GM12892 (cell line): ENCODE measurements at regions not wholly inside any gene's neighbourhood (a gene's known extent, or its start where the extent isn't known, plus 50 kb on each side); places are given as distances from the start of the nearest gene placed in this dataset.

ENCODE experiments used
- DNase-seq: peaks from one replicate; pipeline ENCODE4 v3.0.0; 2011; ENCODE audit not compliant: insufficient read length
- FAIRE-seq: peaks from 2 replicates; lab custom pipeline; 2011; peaks lifted over from hg19 to GRCh38; lab: Jason Lieb, UNC
- POLR2A ChIP-seq: IDR thresholded peaks from 2 replicates; pipeline ENCODE4 v1.6.1; 2011; ENCODE audit warnings: low read depth, low read length, control low read depth
- POLR2AphosphoS5 ChIP-seq: IDR thresholded peaks from 2 replicates; pipeline ENCODE4 v1.6.1; 2011; ENCODE audit warnings: low read depth, low read length, control low read depth
- TAF1 ChIP-seq: IDR thresholded peaks from 2 replicates; pipeline ENCODE4 v1.6.1; 2011; ENCODE audit warnings: low read depth, mild to moderate bottlenecking, control low read depth, low read length, borderline replicate concordance

DNA sequence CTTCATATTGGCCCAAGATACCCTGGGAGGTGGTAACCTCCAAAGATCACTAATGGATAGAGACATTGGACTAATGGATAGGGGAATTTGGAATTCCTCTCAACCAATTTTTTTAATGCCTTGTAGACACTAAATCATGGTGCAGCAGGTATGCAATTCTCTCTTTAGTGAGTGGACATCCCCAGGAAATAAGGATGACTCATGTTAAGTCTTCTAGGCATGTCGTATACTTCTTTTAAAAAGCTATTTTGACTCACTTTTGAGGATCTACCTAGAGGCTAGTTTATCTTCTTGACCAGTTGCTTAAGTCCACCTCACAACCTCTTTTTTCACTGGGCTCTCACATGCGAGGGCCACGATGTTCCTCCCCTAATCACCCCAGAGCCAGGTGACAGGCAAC lies 211.6 kb upstream of the CDH12 start:
- FAIRE-seq (no peak), DNase-seq (no peak)
- TF ChIP-seq TAF1, result no peak
- no peak for TF ChIP-seq POLR2AphosphoS5
- no peak for TF ChIP-seq POLR2A

GRCh38 chr5:23053846-23054245 lies 200.7 kb upstream of the CDH12 start:
- FAIRE-seq, result no peak

GRCh38 chr5:23042226-23042625 lies 189.1 kb upstream of the CDH12 start:
- DNase-seq (no peak), FAIRE-seq (no peak)
- TF ChIP-seq POLR2A (no peak), POLR2AphosphoS5 (no peak), TAF1 (no peak)

More at GRCh38 chr5:23053846-23054245, 200.7 kb upstream of the CDH12 start:
- no peak for TF ChIP-seq POLR2AphosphoS5
- TF ChIP-seq TAF1, result no peak
- TF ChIP-seq POLR2A, result no peak
- no peak for DNase-seq

DNA sequence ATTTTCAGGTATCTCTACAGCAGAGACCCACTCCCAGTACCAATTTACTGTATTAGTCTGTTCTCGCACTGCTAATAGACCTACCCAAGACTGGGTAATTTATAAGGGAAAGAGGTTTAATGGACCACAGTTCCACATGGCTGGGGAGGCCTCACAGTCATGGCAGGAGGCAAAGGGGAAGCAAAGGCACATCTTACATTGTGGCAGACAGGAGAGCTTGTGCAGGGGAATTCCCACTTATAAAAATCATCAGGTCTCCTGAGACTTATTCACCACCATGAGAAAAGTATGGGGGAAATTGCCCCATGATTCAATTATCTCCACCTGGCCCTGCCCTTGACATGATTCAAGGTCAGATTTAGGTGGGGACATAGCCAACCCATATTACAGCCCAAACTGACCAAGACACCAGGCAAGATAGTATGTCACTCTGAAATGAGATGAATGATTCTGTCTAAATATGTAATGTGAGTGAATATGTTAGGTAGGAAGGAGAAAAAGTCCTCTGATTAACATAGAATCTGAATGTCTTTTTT lies 182.5 kb upstream of the CDH12 start:
- TF ChIP-seq POLR2A (no peak), TAF1 (no peak), POLR2AphosphoS5 (no peak)
- FAIRE-seq (no peak), DNase-seq (no peak)

DNA sequence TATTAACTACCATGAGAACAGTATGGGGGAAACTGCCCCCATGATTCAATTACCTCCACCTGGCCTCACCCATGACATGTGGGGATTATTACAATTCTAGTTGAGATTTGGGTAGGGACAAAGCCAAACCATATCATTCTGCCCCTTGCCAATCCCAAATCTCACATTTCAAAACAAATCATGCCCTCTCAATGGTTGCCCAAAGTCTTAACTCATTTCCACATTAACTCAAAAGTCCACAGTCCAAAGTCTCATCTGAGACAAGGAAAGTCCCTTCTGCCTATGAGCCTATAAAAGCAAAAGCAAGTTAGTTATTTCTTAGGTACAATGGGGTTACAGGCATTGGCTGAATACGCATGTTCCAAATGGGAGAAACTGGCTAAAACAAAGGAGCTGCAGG lies 180.7 kb upstream of the CDH12 start:
- DNase-seq (no peak), FAIRE-seq (no peak)
- no peak for TF ChIP-seq TAF1
- TF ChIP-seq POLR2AphosphoS5, result no peak

- no peak for FAIRE-seq
- no peak for TF ChIP-seq TAF1
- no peak for DNase-seq
Observed at GRCh38 chr5:23029290-23029689, 176.1 kb upstream of the CDH12 start.

GRCh38 chr5:23028445-23029021 lies 175.4 kb upstream of the CDH12 start:
- no peak for FAIRE-seq
- no peak for DNase-seq

GRCh38 chr5:23027830-23028229 lies 174.7 kb upstream of the CDH12 start:
- FAIRE-seq (no peak), DNase-seq (no peak)
- TF ChIP-seq POLR2A, result no peak
- TF ChIP-seq TAF1, result no peak
- TF ChIP-seq POLR2AphosphoS5, result no peak

More at GRCh38 chr5:23028445-23029021, 175.4 kb upstream of the CDH12 start:
- TF ChIP-seq TAF1 (no peak), POLR2AphosphoS5 (no peak), POLR2A (no peak)

GRCh38 chr5:23027331-23027730 lies 174.2 kb upstream of the CDH12 start:
- DNase-seq (no peak), FAIRE-seq (no peak)
- TF ChIP-seq POLR2AphosphoS5 (no peak), POLR2A (no peak), TAF1 (no peak)

DNA sequence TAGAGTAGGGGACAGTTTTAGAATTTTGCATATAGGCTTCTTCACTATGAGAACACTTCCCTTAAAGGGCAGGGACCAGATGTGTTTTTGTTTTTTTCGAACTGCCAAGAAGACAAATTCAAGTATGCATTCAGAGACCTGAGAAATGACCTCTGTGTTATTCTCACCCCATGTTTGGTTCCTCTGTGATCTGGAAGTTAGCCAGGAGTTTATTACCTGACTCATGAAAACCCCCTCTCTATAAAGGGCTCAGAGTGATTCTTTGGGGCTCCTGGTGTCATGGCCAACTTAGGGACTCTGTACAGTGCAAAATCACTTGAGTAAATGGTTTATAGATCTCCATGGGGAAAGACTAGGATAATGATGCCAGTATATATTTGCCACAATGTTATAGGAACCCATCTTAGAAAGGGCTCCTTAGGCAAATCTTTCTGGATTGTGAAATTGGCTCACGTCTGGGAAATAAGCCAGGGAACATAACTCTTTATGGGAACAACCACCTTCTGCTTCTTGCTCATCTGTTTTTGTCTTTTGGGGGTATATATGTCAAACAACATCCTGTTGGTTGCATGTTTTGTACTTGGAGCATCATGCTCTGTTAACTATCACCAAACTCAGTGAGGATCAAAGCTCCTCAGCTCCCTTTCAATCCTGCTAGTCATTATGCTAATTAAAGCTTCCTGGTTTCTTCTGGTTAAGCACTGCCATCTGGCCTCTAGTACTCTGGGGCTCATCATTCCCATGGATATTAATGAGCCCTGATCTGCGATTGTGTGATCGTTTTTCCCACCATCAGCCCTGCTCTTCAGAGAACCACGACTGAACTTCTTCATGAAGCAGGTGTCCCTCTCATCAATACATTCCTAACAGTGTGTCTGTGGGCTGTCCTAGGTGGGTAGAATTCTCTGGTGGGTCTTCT lies 173.4 kb upstream of the CDH12 start:
- DNase-seq (no peak), FAIRE-seq (no peak)
- no peak for TF ChIP-seq TAF1
- TF ChIP-seq POLR2AphosphoS5, result no peak
- TF ChIP-seq POLR2A, result no peak

DNA sequence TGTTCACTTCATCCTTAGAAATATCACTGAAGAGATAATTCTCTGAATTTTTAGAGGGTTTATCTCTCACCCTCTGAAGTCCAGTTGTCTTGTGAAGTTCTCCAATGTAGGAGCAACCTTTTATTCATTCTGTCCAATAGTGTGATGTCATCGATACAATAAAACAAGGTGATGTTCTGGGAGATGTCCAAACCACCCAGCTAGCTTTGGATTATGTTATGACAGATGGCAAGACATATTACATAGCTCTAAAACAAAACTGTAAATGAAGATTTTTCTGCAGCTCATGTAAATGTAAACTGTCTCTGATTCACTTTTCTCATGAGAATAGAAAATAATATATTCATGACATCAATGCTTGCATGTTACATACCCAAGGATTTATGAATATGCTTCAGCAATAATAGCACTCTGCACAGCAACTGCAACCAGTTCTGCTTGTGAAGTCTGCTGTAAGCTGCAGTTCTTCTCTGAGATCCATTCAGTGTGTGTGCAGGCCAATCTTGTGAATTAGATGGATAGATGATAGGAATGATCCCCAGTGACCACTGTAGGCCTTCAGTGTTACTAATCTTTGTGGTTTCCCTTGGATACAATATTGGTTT lies 172.6 kb upstream of the CDH12 start:
- TF ChIP-seq POLR2AphosphoS5 (no peak), POLR2A (no peak), TAF1 (no peak)
- no peak for DNase-seq

More for the DNA sequence above, 172.6 kb upstream of the CDH12 start:
- no peak for FAIRE-seq
